Endothelial cell of umbilical vein (primary cell): ENCODE measurements at regions not wholly inside any gene's neighbourhood (a gene's known extent, or its start where the extent isn't known, plus 50 kb on each side); places are given as distances from the start of the nearest gene placed in this dataset.

Experiments
- BruUV-seq: library from RNA; stranded (reverse); fragments of 400-500 nt; replicated peaks from 2 replicates; lab custom pipeline; 2021; lab: Mats Ljungman, UMichigan
- CTCF ChIA-PET: fragments of 300-600, 350-600 bp; sonication (Branson Sonifier 250); formaldehyde crosslinking; loops from one replicate; lab custom pipeline; 2021; ENCODE audit warnings: antibody characterized with exemption, inconsistent platforms; lab: Charles Lee
- POLR2A ChIA-PET: fragments of 300-600, 350-600 bp; sonication (Branson Sonifier 250); formaldehyde crosslinking; loops from one replicate; lab custom pipeline; 2021; ENCODE audit warnings: antibody characterized with exemption, inconsistent platforms; lab: Charles Lee
- DNase-seq: peaks from one replicate; pipeline ENCODE4 v3.0.0-alpha.2; 2011; ENCODE audit warnings: low read depth, low spot score
- FAIRE-seq: peaks from 2 replicates; lab custom pipeline; 2011; peaks lifted over from hg19 to GRCh38; lab: Jason Lieb, UNC
- H2AFZ ChIP-seq: 2 replicates; pipeline ENCODE4 v1.6.0; 2012; ENCODE audit warnings: low read depth, low read length, control low read depth, inconsistent platforms
- H3K27ac ChIP-seq: 2 replicates; pipeline ENCODE4 v1.5.1; 2011; ENCODE audit warnings: low read depth, mild to moderate bottlenecking, control low read depth, low read length, moderate library complexity; ENCODE audit not compliant: insufficient read depth
- H3K27me3 ChIP-seq, 2 experiments: 2 replicates each; pipeline versions ENCODE4 v1.6.0 to v1.6.1; 2011; ENCODE audit warnings: low read length in 2 of 2, mixed read lengths in 1 of 2; ENCODE audit not compliant: control insufficient read depth in 2 of 2, insufficient read depth in 2 of 2
- H3K36me3 ChIP-seq, 2 experiments: 2 replicates in 1 of 2; 3 replicates in 1 of 2; pipeline ENCODE4 v1.5.1; 2011; ENCODE audit warnings: low read length in 2 of 2, mild to moderate bottlenecking in 1 of 2, moderate library complexity in 1 of 2; ENCODE audit not compliant: control insufficient read depth in 2 of 2, insufficient read depth in 2 of 2; ENCODE audit errors: extremely low read depth in 1 of 2
- H3K4me1 ChIP-seq: 3 replicates; pipeline ENCODE4 v1.5.1; 2011; ENCODE audit warnings: mild to moderate bottlenecking, low read length; ENCODE audit not compliant: control insufficient read depth, insufficient read depth; ENCODE audit errors: extremely low read depth
- H3K4me2 ChIP-seq: 2 replicates; pipeline ENCODE4 v1.6.1; 2011; ENCODE audit warnings: low read length, control low read depth, mixed read lengths; ENCODE audit not compliant: insufficient read depth
- H3K4me3 ChIP-seq, 3 experiments: fragments of 200-600 bp in 1 of 3; sonication (generic), shearing (Covaris generic) in 1 of 3; replicated peaks in 1 of 3; 2 replicates each; pipeline ENCODE4 v1.5.1; 2011 to 2016; ENCODE audit warnings: control low read depth in 3 of 3, low read length in 3 of 3, mild to moderate bottlenecking in 2 of 3, inconsistent platforms in 1 of 3, low read depth in 1 of 3, moderate library complexity in 1 of 3; ENCODE audit not compliant: insufficient read depth in 1 of 3
- H3K79me2 ChIP-seq: 2 replicates; pipeline ENCODE4 v1.6.0; 2012; ENCODE audit warnings: low read length, inconsistent platforms; ENCODE audit not compliant: control insufficient read depth, insufficient read depth
- H3K9ac ChIP-seq: replicated peaks from 2 replicates; pipeline ENCODE3; 2011; ENCODE audit warnings: low read length, control low read depth; ENCODE audit not compliant: insufficient read depth; ENCODE audit errors: extremely low read depth
- H3K9me1 ChIP-seq: replicated peaks from 3 replicates; pipeline ENCODE4 v1.6.0; 2011; ENCODE audit warnings: mild to moderate bottlenecking, low read length; ENCODE audit not compliant: control insufficient read depth, insufficient read depth; ENCODE audit errors: extremely low read depth
- H3K9me3 ChIP-seq: replicated peaks from 2 replicates; pipeline ENCODE4 v1.5.1; 2012; ENCODE audit warnings: low read length, inconsistent platforms; ENCODE audit not compliant: control insufficient read depth, insufficient read depth
- H4K20me1 ChIP-seq: replicated peaks from 2 replicates; pipeline ENCODE3; 2011; ENCODE audit warnings: mild to moderate bottlenecking, low read length; ENCODE audit not compliant: control insufficient read depth, insufficient read depth; ENCODE audit errors: extremely low read depth
- CTCF ChIP-seq, 2 donors: IDR thresholded peaks; 1 replicate in 1 of 2; 2 replicates in 1 of 2; pipeline ENCODE4 v1.5.1; 2011; ENCODE audit warnings: low read length in 2 of 2, mild to moderate bottlenecking in 2 of 2, moderate library complexity in 2 of 2, control low read depth in 1 of 2, inconsistent platforms in 1 of 2, low read depth in 1 of 2; ENCODE audit not compliant: insufficient read depth in 1 of 2; ENCODE audit errors: extremely low read depth in 1 of 2
- EZH2 ChIP-seq: IDR thresholded peaks from 2 replicates; pipeline ENCODE4 v1.6.1; 2012; ENCODE audit warnings: borderline replicate concordance, low read depth, mild to moderate bottlenecking, moderate library complexity, low read length, inconsistent platforms; ENCODE audit not compliant: severe bottlenecking
- FOS ChIP-seq: IDR thresholded peaks from 2 replicates; pipeline ENCODE4 v1.6.1; 2011; ENCODE audit warnings: mild to moderate bottlenecking, low read length, moderate library complexity, borderline replicate concordance; ENCODE audit not compliant: insufficient read depth
- GATA2 ChIP-seq: IDR thresholded peaks from 2 replicates; pipeline ENCODE4 v1.7.0; 2011; ENCODE audit warnings: low read depth, mild to moderate bottlenecking, moderate library complexity, mixed read lengths, low read length; ENCODE audit not compliant: insufficient read length, insufficient read depth
- JUN ChIP-seq: IDR thresholded peaks from 2 replicates; pipeline ENCODE4 v1.6.1; 2011; ENCODE audit warnings: borderline replicate concordance, low read depth; ENCODE audit not compliant: insufficient read length, insufficient read depth
- MAX ChIP-seq: IDR thresholded peaks from 2 replicates; pipeline ENCODE4 v1.6.1; 2011; ENCODE audit not compliant: insufficient read depth, insufficient read length
- MYC ChIP-seq: IDR thresholded peaks from one replicate; pipeline ENCODE4 v1.6.1; 2011; ENCODE audit warnings: mild to moderate bottlenecking, low read depth, low read length
- POLR2A ChIP-seq: IDR thresholded peaks from 2 replicates; pipeline ENCODE4 v1.6.1; 2012; ENCODE audit warnings: low read depth, mild to moderate bottlenecking, control low read depth, low read length
- POLR2AphosphoS5 ChIP-seq: IDR thresholded peaks from 2 replicates; pipeline ENCODE4 v1.6.1; 2012; ENCODE audit warnings: low read depth, mild to moderate bottlenecking, control low read depth, low read length, moderate library complexity; ENCODE audit not compliant: insufficient read depth
- dilution Hi-C: fragments of 300-500 bp; cut with MboI; formaldehyde crosslinking; loops from one replicate; pipeline ENCODE4 v1.15.0; 2019; ENCODE audit warnings: low sequenced_read_pairs; ENCODE audit not compliant: extremely low pct_ligation_motif_present
- intact Hi-C: fragments of 100-400 bp; cut with micrococcal nuclease; formaldehyde crosslinking; loops from one replicate; pipeline ENCODE4 v1.10.0; 2022

DNA sequence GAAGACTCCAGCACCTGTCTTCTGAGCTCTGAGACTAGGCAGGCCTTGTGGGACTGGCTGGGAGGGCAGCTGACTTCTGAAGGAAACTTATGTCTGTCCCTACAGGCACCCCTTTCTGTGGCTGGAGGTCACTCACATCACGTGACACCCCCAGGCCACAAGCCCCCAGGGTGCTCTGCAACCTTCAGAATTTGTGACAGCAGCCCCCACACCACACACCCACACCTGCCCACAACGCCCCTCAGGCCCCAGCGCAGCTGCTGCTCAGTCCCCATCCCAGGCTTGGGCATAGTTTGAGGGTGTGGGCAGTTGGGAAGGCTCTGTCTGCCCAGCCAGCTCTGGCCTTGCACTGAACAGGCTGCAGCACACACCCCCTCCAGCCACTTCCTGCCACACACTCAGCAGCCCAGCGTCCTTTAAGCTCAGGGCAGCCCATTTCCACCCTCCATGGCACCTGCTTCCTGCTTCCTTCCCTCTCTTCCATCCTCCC, 80.0 kb upstream of the UNC5B start:
- Histone ChIP-seq H3K36me3 (no peaks in the 10 kb centered on the region), H3K9me1 (no peaks in the 10 kb centered on the region), H3K9me3 (no peaks in the 10 kb centered on the region), H3K27ac (no peak overlapping the region), H4K20me1 (no peaks in the 10 kb centered on the region), H3K79me2 (no peaks in the 10 kb centered on the region), H2AFZ (no peak overlapping the region), H3K4me1 (peaks cover 4% of the 10 kb centered on the region), H3K4me3 (no peak overlapping the region), H3K4me2 (no peak overlapping the region), H3K9ac (no peak overlapping the region), H3K27me3 (peaks cover 5 to 26% of the 10 kb centered on the region in 2 experiments)
- TF ChIP-seq MYC, result no peak
- TF ChIP-seq JUN, result no peak
- no peak for TF ChIP-seq CTCF (IDR thresholded peaks at IDR 0.05; ENCODE audit: extremely low read depth in 1 of 2, insufficient read depth in 1 of 2, low read depth in 1 of 2, low read length in 2 of 2)
- TF ChIP-seq GATA2, result no peak
- no peak for TF ChIP-seq MAX
- TF ChIP-seq POLR2A, result no peak
- TF ChIP-seq POLR2AphosphoS5, result no peak
- no peak for TF ChIP-seq FOS
- no peak for TF ChIP-seq EZH2
- dilution Hi-C loops, result no loop called here
- ChIA-PET CTCF (interaction anchor here (0.8 to 1.4 kb wide), 2 partner anchors 77 to 81 kb away, joined by 3 to 5 read pairs; no protein-coding TSS in a partner anchor), POLR2A (no interaction called here)
- intact Hi-C loops, result no loop called here
- no peak for FAIRE-seq
- DNase-seq, result no peak
- no TSS peak for BruUV-seq
